ENCODE measurements at regions not wholly inside any gene's neighbourhood (a gene's known extent, or its start where the extent isn't known, plus 50 kb on each side); places are given as distances from the start of the nearest gene placed in this dataset.

GRCh38 chr20:16953858-16954257 lies 205.7 kb downstream of the OTOR start:
- no peak overlapping the region for H2AFZ ChIP-seq (ENCODE audit: low read depth)

GRCh38 chr20:16955462-16955861 lies 207.3 kb downstream of the OTOR start:
- no peaks in the 10 kb centered on the region for H3K4me1 ChIP-seq (ENCODE audit: low read depth, poor library complexity, severe bottlenecking)
- no peaks in the 10 kb centered on the region for H3K36me3 ChIP-seq (ENCODE audit: insufficient read depth)
- no peak overlapping the region for H3K4me2 ChIP-seq
- no peak overlapping the region for H3K9ac ChIP-seq
- H3K27me3 ChIP-seq (ENCODE audit: insufficient read depth, low read depth), result no peaks in the 10 kb centered on the region
- no peak for TF ChIP-seq CTCF (conservative IDR thresholded peaks at IDR 0.05; ENCODE audit: low read depth, low read length)
- no peak overlapping the region for H2AFZ ChIP-seq (ENCODE audit: low read depth)
- no peak overlapping the region for H3K4me3 ChIP-seq (IDR thresholded peaks at IDR 0.05; ENCODE audit: insufficient read depth, low read depth, low read length)
- H3K27ac ChIP-seq, result no peak overlapping the region
- no peaks in the 10 kb centered on the region for H3K79me2 ChIP-seq (ENCODE audit: insufficient read depth, low read depth)
- no peaks in the 10 kb centered on the region for H4K20me1 ChIP-seq (ENCODE audit: insufficient read depth)

More at GRCh38 chr20:16953858-16954257, 205.7 kb downstream of the OTOR start:
- H3K36me3 ChIP-seq (ENCODE audit: insufficient read depth), result no peaks in the 10 kb centered on the region
- H3K79me2 ChIP-seq (ENCODE audit: insufficient read depth, low read depth), result no peaks in the 10 kb centered on the region
- no peak overlapping the region for H3K4me3 ChIP-seq (IDR thresholded peaks at IDR 0.05; ENCODE audit: insufficient read depth, low read depth, low read length)
- no peak for TF ChIP-seq CTCF (conservative IDR thresholded peaks at IDR 0.05; ENCODE audit: low read depth, low read length)
- no peak overlapping the region for H3K4me2 ChIP-seq
- no peak overlapping the region for H3K9ac ChIP-seq
- no peaks in the 10 kb centered on the region for H4K20me1 ChIP-seq (ENCODE audit: insufficient read depth)
- no peaks in the 10 kb centered on the region for H3K27me3 ChIP-seq (ENCODE audit: insufficient read depth, low read depth)
- H3K4me1 ChIP-seq (ENCODE audit: low read depth, poor library complexity, severe bottlenecking), result no peaks in the 10 kb centered on the region
- no peak overlapping the region for H3K27ac ChIP-seq

GRCh38 chr20:16955971-16956370 lies 207.8 kb downstream of the OTOR start:
- no peak for TF ChIP-seq CTCF (conservative IDR thresholded peaks at IDR 0.05; ENCODE audit: low read depth, low read length)
- Histone ChIP-seq H3K4me1 (ENCODE audit: low read depth, poor library complexity, severe bottlenecking) (no peaks in the 10 kb centered on the region), H3K79me2 (ENCODE audit: insufficient read depth, low read depth) (no peaks in the 10 kb centered on the region), H3K27me3 (ENCODE audit: insufficient read depth, low read depth) (no peaks in the 10 kb centered on the region), H3K27ac (no peak overlapping the region), H3K36me3 (ENCODE audit: insufficient read depth) (no peaks in the 10 kb centered on the region), H4K20me1 (ENCODE audit: insufficient read depth) (no peaks in the 10 kb centered on the region), H3K9ac (no peak overlapping the region), H2AFZ (ENCODE audit: low read depth) (no peak overlapping the region), H3K4me2 (no peak overlapping the region), H3K4me3 (IDR thresholded peaks at IDR 0.05; ENCODE audit: insufficient read depth, low read depth, low read length) (no peak overlapping the region)

- Histone ChIP-seq H3K36me3 (ENCODE audit: insufficient read depth) (no peaks in the 10 kb centered on the region), H2AFZ (ENCODE audit: low read depth) (no peak overlapping the region), H3K4me1 (ENCODE audit: low read depth, poor library complexity, severe bottlenecking) (no peaks in the 10 kb centered on the region), H3K27ac (no peak overlapping the region), H4K20me1 (ENCODE audit: insufficient read depth) (no peaks in the 10 kb centered on the region), H3K4me2 (no peak overlapping the region), H3K79me2 (ENCODE audit: insufficient read depth, low read depth) (no peaks in the 10 kb centered on the region), H3K4me3 (IDR thresholded peaks at IDR 0.05; ENCODE audit: insufficient read depth, low read depth, low read length) (no peak overlapping the region), H3K9ac (no peak overlapping the region), H3K27me3 (ENCODE audit: insufficient read depth, low read depth) (no peaks in the 10 kb centered on the region)
- TF ChIP-seq CTCF (conservative IDR thresholded peaks at IDR 0.05; ENCODE audit: low read depth, low read length), result no peak
These were observed 217.2 kb downstream of the OTOR start for GRCh38 chr20:16965401-16965800.
